ENCODE measurements at regions not wholly inside any gene's neighbourhood (a gene's known extent, or its start where the extent isn't known, plus 50 kb on each side); places are given as distances from the start of the nearest gene placed in this dataset.

DNA sequence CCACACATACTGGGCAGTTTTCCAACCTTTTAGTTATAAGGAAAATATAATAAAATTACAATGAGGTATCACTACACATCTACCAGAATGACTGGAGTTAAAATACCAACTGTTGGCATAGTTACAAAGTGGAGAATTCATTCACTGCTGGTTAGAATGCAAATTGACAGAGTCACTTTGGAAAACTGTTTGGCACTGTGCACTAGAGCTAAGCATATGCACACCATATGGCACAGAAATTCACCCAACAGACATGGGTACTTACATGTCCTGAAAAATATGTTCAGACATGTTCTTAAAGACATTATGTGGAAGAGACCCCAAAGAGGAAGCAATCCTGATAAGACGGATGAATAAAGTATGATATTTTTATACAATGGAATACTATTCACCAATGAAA, 686.1 kb upstream of the RAB6C start:
- H3K4me3 ChIP-seq (ENCODE audit: low read depth in 1 of 2, low read length in 2 of 2) = no peak overlapping the region
- no peak overlapping the region for H3K9ac ChIP-seq (ENCODE audit: low read length)
- no peaks in the 10 kb centered on the region for H3K36me3 ChIP-seq (ENCODE audit: insufficient read depth, low read length)
- H3K4me1 ChIP-seq (ENCODE audit: insufficient read depth, low read length) = peaks cover 17% of the 10 kb centered on the region
- no peaks in the 10 kb centered on the region for H3K9me3 ChIP-seq (ENCODE audit: low read length)
- H3K27me3 ChIP-seq (ENCODE audit: control insufficient read depth in 1 of 2, insufficient read depth in 2 of 2, low read length in 2 of 2) = no peaks in the 10 kb centered on the region
- no peak overlapping the region for H3K27ac ChIP-seq (ENCODE audit: low read depth, low read length)

DNA sequence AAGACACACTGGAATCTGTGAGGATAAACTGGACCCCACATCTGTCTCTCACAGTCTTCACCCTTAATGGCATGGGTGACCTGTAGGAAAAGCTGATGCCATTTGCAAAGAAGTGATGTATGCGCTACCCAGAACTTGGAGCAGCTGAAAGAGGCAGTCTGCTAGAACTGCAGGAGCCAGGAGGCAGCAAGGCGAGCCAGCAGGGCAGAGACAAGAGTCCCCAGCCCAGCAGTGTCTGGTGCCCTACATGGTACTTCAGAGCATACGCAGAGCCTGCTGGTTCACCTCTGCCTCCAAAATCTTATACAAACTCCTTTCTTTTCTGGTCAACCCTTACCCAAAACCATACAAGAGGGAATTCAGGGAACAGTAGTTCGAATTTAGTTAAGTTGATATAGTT, 683.1 kb upstream of the RAB6C start:
- no peaks in the 10 kb centered on the region for H3K36me3 ChIP-seq (ENCODE audit: insufficient read depth, low read length)
- no peak overlapping the region for H3K27ac ChIP-seq (ENCODE audit: low read depth, low read length)
- no peak overlapping the region for H3K9ac ChIP-seq (ENCODE audit: low read length)
- H3K4me1 ChIP-seq (ENCODE audit: insufficient read depth, low read length) = peaks cover 28% of the 10 kb centered on the region
- H3K4me3 ChIP-seq (ENCODE audit: low read depth in 1 of 2, low read length in 2 of 2) = no peak overlapping the region
- H3K27me3 ChIP-seq (ENCODE audit: control insufficient read depth in 1 of 2, insufficient read depth in 2 of 2, low read length in 2 of 2) = no peaks in the 10 kb centered on the region
- H3K9me3 ChIP-seq (ENCODE audit: low read length) = no peaks in the 10 kb centered on the region

DNA sequence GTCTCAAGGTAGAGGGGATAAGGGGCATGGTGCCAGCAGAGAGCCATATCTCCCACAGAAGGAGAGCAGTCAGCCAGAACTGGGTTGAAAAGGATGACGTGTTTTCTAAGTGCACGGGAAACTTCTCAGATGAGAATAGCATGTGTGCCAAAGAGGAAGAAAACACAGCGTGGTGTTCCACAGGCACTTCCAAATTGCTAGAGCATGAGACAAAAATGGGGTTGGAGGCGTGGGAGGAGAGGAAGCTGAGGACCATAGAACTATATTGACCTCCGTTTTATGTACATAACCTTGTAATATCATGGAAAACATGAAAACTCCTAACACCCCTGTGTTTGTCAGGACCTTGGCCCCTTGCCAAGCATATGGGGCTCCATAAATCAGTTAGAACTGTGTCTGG, 682.7 kb upstream of the RAB6C start:
- no peak overlapping the region for H3K4me3 ChIP-seq (ENCODE audit: low read depth in 1 of 2, low read length in 2 of 2)
- H3K27ac ChIP-seq (ENCODE audit: low read depth, low read length) = no peak overlapping the region
- no peaks in the 10 kb centered on the region for H3K36me3 ChIP-seq (ENCODE audit: insufficient read depth, low read length)
- H3K27me3 ChIP-seq (ENCODE audit: control insufficient read depth in 1 of 2, insufficient read depth in 2 of 2, low read length in 2 of 2) = no peaks in the 10 kb centered on the region
- no peak overlapping the region for H3K9ac ChIP-seq (ENCODE audit: low read length)
- no peaks in the 10 kb centered on the region for H3K9me3 ChIP-seq (ENCODE audit: low read length)
- peaks cover 32% of the 10 kb centered on the region for H3K4me1 ChIP-seq (ENCODE audit: insufficient read depth, low read length)

DNA sequence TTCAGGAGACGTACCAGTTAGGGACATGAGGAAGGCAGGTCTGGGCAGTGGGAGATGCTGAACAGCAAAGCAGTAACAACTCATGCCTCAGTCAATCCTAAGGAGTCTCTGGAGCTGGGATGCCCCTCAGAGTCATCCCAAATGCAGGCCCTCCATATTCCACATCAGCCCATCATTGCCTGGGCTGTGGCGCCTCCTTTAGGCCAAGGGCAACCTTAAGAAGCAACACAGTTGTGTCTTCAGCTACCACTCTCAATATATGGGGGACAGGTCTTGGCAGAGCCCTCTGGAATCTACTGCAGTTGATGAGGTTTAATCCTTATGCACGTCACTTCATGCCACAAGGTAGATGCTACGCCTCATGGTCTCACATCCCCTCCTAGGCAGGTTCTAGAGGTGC, 682.0 kb upstream of the RAB6C start:
- Histone ChIP-seq H3K9ac (ENCODE audit: low read length) (no peak overlapping the region), H3K27me3 (ENCODE audit: control insufficient read depth in 1 of 2, insufficient read depth in 2 of 2, low read length in 2 of 2) (no peaks in the 10 kb centered on the region), H3K4me1 (ENCODE audit: insufficient read depth, low read length) (peaks cover 38% of the 10 kb centered on the region), H3K36me3 (ENCODE audit: insufficient read depth, low read length) (no peaks in the 10 kb centered on the region), H3K9me3 (ENCODE audit: low read length) (no peaks in the 10 kb centered on the region), H3K4me3 (ENCODE audit: low read depth in 1 of 2, low read length in 2 of 2) (no peak overlapping the region), H3K27ac (ENCODE audit: low read depth, low read length) (no peak overlapping the region)

DNA sequence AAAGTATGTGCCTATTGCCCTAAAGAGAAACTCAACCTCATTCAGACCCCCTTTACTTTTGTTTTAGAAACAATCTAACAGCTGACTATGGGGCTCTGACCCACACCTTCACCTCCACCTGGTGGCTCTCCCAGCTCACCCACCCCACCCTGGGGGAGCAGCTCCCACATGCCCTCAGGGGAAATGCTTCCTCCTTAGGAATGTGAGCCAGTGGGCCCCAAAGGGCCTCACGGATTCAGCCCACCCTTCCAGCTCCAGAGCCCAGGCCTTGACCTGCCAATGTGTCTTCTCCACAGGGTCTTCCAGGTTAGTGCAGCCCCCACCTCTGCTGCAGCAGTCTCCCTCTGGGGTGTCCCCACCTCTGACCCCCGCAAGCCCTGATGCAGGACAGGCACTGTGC, 680.1 kb upstream of the RAB6C start:
- no peaks in the 10 kb centered on the region for H3K36me3 ChIP-seq (ENCODE audit: insufficient read depth, low read length)
- peaks cover 44% of the 10 kb centered on the region for H3K4me1 ChIP-seq (ENCODE audit: insufficient read depth, low read length)
- no peaks in the 10 kb centered on the region for H3K27me3 ChIP-seq (ENCODE audit: control insufficient read depth in 1 of 2, insufficient read depth in 2 of 2, low read length in 2 of 2)
- H3K4me3 ChIP-seq (ENCODE audit: low read depth in 1 of 2, low read length in 2 of 2) = no peak overlapping the region
- no peak overlapping the region for H3K9ac ChIP-seq (ENCODE audit: low read length)
- no peak overlapping the region for H3K27ac ChIP-seq (ENCODE audit: low read depth, low read length)
- H3K9me3 ChIP-seq (ENCODE audit: low read length) = no peaks in the 10 kb centered on the region

DNA sequence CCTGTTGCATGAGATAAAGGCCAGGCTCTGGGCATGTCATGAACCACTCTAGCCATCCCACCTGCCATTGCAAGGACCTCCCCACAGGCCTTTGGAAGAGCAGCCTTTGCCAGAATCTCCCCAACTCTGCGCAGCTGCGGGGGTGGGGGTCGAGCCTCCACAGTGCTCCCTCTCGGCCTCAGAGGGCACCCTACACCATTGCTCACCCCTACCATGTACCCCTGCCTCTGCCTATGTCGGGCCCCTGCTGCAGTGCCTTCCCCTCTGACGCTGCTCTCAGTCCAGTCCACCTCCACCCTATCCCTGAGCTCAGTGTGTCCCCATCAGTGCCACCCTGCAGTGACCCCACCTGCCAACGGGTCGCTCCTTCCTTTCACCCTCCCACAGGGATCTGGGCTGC, 679.7 kb upstream of the RAB6C start:
- H3K4me1 ChIP-seq (ENCODE audit: insufficient read depth, low read length) = peaks cover 44% of the 10 kb centered on the region
- H3K9ac ChIP-seq (ENCODE audit: low read length) = no peak overlapping the region
- H3K27me3 ChIP-seq (ENCODE audit: control insufficient read depth in 1 of 2, insufficient read depth in 2 of 2, low read length in 2 of 2) = no peaks in the 10 kb centered on the region
- H3K4me3 ChIP-seq (ENCODE audit: low read depth in 1 of 2, low read length in 2 of 2) = no peak overlapping the region
- H3K36me3 ChIP-seq (ENCODE audit: insufficient read depth, low read length) = no peaks in the 10 kb centered on the region
- H3K27ac ChIP-seq (ENCODE audit: low read depth, low read length) = no peak overlapping the region
- no peaks in the 10 kb centered on the region for H3K9me3 ChIP-seq (ENCODE audit: low read length)

DNA sequence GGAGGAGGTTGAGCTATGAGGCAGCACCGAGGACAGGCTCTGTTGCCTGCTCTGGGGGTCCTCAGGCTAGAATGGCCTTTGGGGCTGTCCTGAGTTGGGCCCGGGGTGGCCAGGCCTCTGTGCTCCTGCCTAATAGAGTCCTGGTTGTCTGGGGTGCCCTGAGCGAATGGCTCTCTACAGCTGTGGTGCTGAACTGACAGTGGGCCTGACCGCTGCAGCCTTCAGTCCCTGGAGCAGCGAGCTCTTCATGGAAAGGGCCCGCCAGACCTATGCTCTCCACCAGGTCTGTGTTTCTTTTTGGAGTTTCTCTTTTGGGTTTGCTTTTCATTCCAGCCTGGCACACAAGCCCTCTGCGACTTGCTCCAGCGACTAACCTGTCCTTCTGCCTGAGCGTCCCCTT, 679.0 kb upstream of the RAB6C start:
- Histone ChIP-seq H3K4me1 (ENCODE audit: insufficient read depth, low read length) (peaks cover 44% of the 10 kb centered on the region), H3K27me3 (ENCODE audit: control insufficient read depth in 1 of 2, insufficient read depth in 2 of 2, low read length in 2 of 2) (no peaks in the 10 kb centered on the region), H3K9ac (ENCODE audit: low read length) (no peak overlapping the region), H3K36me3 (ENCODE audit: insufficient read depth, low read length) (no peaks in the 10 kb centered on the region), H3K27ac (ENCODE audit: low read depth, low read length) (no peak overlapping the region), H3K9me3 (ENCODE audit: low read length) (no peaks in the 10 kb centered on the region), H3K4me3 (ENCODE audit: low read depth in 1 of 2, low read length in 2 of 2) (no peak overlapping the region)

DNA sequence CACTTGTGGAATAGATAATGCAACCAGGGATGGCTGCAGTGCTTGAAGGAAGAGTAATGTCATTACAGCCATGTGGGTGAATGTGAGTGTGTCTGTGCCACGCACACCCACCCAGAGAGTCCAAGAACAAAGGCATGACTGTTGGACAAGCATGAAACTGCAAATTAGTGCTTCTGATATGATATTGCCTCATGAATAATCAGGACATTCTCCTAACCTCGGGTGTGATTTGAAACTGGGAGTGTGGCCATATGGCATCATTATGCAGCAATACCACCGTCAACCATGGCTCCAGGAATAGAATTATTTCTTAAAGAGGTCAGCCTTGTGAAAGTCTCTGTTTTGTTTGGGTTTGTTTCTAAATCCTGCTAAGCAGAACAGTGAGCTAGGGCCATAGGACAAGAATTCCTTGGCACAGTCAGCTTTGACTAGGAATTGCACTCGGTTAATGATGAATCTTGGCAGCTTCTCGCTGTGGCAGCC, 678.0 kb upstream of the RAB6C start:
- Histone ChIP-seq H3K9ac (ENCODE audit: low read length) (no peak overlapping the region), H3K4me3 (ENCODE audit: low read depth in 1 of 2, low read length in 2 of 2) (no peak overlapping the region), H3K36me3 (ENCODE audit: insufficient read depth, low read length) (no peaks in the 10 kb centered on the region), H3K27me3 (ENCODE audit: control insufficient read depth in 1 of 2, insufficient read depth in 2 of 2, low read length in 2 of 2) (no peaks in the 10 kb centered on the region), H3K9me3 (ENCODE audit: low read length) (no peaks in the 10 kb centered on the region), H3K27ac (ENCODE audit: low read depth, low read length) (peak overlapping the region; percentile 36), H3K4me1 (ENCODE audit: insufficient read depth, low read length) (peaks cover 44% of the 10 kb centered on the region)

DNA sequence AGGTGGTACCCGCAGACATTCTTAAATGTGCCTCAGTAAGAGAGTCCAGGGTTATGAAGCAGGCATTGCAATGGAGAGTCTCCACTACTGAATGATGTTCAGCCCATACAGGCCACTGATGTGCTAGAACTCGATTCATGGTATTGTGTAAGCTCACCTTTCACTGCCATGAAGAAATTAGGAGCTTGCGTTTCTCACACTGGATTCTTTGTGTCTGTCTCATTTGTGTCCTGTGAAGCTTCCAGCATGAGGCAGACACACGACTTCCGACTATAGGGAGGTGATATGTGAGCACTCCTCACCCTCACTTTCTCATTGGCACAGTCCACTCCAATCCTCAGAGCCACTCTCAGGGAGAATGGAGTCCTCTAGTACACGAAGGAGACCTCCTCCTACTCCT, 677.4 kb upstream of the RAB6C start:
- H3K27ac ChIP-seq (ENCODE audit: low read depth, low read length) = peak overlapping the region; percentile 36

DNA sequence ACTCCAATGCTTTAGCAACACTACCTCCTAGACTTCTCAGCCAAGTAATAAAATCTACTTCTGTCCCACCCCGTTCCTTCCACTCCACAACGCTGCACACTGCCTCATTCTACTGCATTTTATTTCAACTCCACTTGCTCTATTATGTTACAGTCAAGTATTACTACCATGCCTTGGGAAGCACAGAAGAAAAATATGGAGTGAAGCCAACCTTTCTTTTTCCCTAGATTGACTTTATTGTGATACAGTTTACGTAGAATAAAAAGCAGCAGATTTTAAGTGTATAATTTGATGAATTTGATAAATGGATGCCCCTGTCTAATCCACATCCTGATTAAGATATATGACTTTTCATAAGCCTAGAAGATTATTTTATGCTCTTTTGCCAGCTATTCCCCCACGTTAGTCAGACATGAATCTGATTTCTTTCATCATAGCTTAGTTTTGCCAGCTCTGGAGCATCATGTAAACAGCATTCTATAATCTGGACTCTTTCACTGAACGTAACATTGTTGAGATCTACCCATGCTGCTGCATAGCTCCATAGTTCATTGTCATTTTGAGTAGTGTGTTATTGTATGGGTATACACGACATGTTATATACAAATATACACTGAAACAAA, 676.8 kb upstream of the RAB6C start:
- H3K4me1 ChIP-seq (ENCODE audit: insufficient read depth, low read length) = peaks cover 34% of the 10 kb centered on the region
- H3K9me3 ChIP-seq (ENCODE audit: low read length) = no peaks in the 10 kb centered on the region
- H3K4me3 ChIP-seq (ENCODE audit: low read depth in 1 of 2, low read length in 2 of 2) = no peak overlapping the region
- H3K27me3 ChIP-seq (ENCODE audit: control insufficient read depth in 1 of 2, insufficient read depth in 2 of 2, low read length in 2 of 2) = no peaks in the 10 kb centered on the region
- no peak overlapping the region for H3K9ac ChIP-seq (ENCODE audit: low read length)
- no peak overlapping the region for H3K27ac ChIP-seq (ENCODE audit: low read depth, low read length)
- H3K36me3 ChIP-seq (ENCODE audit: insufficient read depth, low read length) = no peaks in the 10 kb centered on the region

More for the DNA sequence above, 677.4 kb upstream of the RAB6C start:
- H3K4me3 ChIP-seq (ENCODE audit: low read depth in 1 of 2, low read length in 2 of 2) = no peak overlapping the region
- H3K36me3 ChIP-seq (ENCODE audit: insufficient read depth, low read length) = no peaks in the 10 kb centered on the region
- no peak overlapping the region for H3K9ac ChIP-seq (ENCODE audit: low read length)
- no peaks in the 10 kb centered on the region for H3K27me3 ChIP-seq (ENCODE audit: control insufficient read depth in 1 of 2, insufficient read depth in 2 of 2, low read length in 2 of 2)
- H3K4me1 ChIP-seq (ENCODE audit: insufficient read depth, low read length) = peaks cover 38% of the 10 kb centered on the region
- H3K9me3 ChIP-seq (ENCODE audit: low read length) = no peaks in the 10 kb centered on the region

DNA sequence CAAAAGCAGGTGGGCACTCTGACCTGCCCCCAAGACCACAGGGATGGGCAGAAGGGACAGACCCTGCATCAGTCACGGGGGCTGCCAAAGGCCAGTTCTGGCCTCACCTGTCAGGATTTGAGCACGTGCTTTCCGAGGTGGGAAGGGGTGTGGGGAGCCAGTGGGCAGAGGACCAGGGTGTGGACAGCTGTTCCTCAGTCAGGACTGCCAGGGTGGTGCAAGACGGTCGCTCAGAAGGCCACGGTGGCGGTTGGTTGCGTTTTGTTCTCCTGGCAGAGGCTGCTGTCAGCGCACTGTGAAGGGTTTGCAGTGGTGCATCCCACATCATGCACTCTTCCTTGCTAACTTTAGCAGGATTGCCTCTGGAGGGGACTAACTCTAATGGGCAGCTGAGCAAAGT, 665.3 kb upstream of the RAB6C start:
- Histone ChIP-seq H3K27ac (ENCODE audit: low read depth, low read length) (no peak overlapping the region), H3K9ac (ENCODE audit: low read length) (no peak overlapping the region), H3K9me3 (ENCODE audit: low read length) (no peaks in the 10 kb centered on the region), H3K27me3 (ENCODE audit: control insufficient read depth in 1 of 2, insufficient read depth in 2 of 2, low read length in 2 of 2) (no peaks in the 10 kb centered on the region), H3K4me3 (ENCODE audit: low read depth in 1 of 2, low read length in 2 of 2) (no peak overlapping the region), H3K36me3 (ENCODE audit: insufficient read depth, low read length) (no peaks in the 10 kb centered on the region), H3K4me1 (ENCODE audit: insufficient read depth, low read length) (no peaks in the 10 kb centered on the region)

DNA sequence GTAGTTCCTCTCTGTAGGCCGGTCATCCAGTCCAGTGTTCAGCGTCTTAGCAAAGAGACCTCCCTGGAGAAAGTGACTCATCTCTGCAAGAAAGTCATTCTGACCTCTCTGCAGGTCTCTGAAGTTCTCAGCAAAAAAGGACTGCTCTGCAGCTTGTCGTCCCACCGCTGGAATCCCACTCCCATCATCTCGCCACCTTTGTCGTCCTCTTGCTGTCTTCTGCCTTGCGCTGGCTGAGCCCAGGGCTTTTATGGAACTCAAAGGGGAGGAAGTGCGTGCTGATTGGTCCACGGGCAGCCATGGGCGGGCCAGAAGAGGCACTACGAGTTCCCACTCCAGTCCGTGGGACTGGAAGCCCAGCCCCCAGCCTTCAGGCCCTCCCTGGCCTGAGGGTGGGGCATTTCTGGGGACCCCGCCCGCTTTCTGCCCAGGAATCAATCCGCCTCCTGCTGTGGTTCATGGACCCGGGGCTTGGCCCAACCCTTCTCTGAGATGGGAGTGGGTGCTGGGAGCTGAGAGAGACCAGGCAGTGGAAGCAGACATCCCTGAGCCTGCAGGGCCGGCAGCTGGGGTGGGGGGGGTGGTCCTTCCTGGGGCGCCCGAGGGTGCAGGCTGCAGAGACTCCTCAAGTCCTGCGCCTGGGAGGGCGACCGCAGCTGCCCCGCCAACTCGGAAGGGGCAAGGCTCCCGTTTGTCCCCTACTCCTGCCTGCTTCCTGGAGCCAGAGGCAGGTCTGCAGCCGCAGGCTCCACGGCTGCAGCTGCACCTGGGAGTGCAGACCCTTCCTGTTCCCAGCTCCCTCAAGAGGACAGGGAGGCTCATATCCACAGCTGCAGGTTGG, 660.7 kb upstream of the RAB6C start:
- Histone ChIP-seq H3K27me3 (ENCODE audit: control insufficient read depth in 1 of 2, insufficient read depth in 2 of 2, low read length in 2 of 2) (no peaks in the 10 kb centered on the region), H3K4me3 (ENCODE audit: low read depth in 1 of 2, low read length in 2 of 2) (no peak overlapping the region), H3K36me3 (ENCODE audit: insufficient read depth, low read length) (no peaks in the 10 kb centered on the region), H3K4me1 (ENCODE audit: insufficient read depth, low read length) (no peaks in the 10 kb centered on the region), H3K9ac (ENCODE audit: low read length) (no peak overlapping the region), H3K9me3 (ENCODE audit: low read length) (no peaks in the 10 kb centered on the region), H3K27ac (ENCODE audit: low read depth, low read length) (no peak overlapping the region)

All from muscle layer of colon (tissue), 2 donors.